Stomach (tissue), 4 donors: ENCODE measurements at regions not wholly inside any gene's neighbourhood (a gene's known extent, or its start where the extent isn't known, plus 50 kb on each side); places are given as distances from the start of the nearest gene placed in this dataset.

Experiments
- CTCF ChIP-seq, 7 experiments: fragments of 450-650 bp in 4 of 7; fragments of 200-600 bp in 3 of 7; sonication (generic) in 3 of 7; IDR thresholded peaks; one replicate each; pipeline ENCODE4 v1.5.1; 2016 to 2019; ENCODE audit warnings: antibody characterized with exemption in 7 of 7, control low read depth in 2 of 7, mild to moderate bottlenecking in 1 of 7
- POLR2AphosphoS5 ChIP-seq, 3 donors: sonication (generic); formaldehyde crosslinking; IDR thresholded peaks; one replicate each; pipeline ENCODE4 v1.6.1; 2016; ENCODE audit warnings: antibody characterized with exemption in 3 of 3

GRCh38 chr10:8986975-8987374 is 932.5 kb downstream of the GATA3 start:
- TF ChIP-seq POLR2AphosphoS5 (IDR thresholded peaks at IDR 0.05) (no peak), CTCF (IDR thresholded peaks at IDR 0.05) (no peak)
